ENCODE measurements at regions not wholly inside any gene's neighbourhood (a gene's known extent, or its start where the extent isn't known, plus 50 kb on each side); places are given as distances from the start of the nearest gene placed in this dataset.

DNA sequence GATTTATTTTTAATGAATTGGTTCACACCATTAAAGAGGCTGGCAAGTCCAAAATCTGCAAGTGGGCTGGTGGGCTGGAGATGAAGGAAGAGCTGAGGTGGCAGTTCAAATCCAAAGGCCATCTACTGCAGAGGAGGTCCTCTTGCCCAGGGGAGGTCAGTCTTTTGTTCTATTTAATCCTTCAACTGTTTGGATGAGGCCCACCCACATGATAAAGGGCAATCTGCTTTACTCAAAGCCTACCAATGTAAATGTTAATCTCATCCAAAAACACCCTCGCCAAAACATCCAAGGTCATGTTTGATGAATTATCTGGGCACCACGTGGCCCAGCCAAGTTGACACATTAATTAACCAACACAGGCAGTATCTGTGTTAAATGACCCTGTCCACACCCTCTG, 99.0 kb downstream of the RRAGC start:
- TF ChIP-seq, protein P1, sequence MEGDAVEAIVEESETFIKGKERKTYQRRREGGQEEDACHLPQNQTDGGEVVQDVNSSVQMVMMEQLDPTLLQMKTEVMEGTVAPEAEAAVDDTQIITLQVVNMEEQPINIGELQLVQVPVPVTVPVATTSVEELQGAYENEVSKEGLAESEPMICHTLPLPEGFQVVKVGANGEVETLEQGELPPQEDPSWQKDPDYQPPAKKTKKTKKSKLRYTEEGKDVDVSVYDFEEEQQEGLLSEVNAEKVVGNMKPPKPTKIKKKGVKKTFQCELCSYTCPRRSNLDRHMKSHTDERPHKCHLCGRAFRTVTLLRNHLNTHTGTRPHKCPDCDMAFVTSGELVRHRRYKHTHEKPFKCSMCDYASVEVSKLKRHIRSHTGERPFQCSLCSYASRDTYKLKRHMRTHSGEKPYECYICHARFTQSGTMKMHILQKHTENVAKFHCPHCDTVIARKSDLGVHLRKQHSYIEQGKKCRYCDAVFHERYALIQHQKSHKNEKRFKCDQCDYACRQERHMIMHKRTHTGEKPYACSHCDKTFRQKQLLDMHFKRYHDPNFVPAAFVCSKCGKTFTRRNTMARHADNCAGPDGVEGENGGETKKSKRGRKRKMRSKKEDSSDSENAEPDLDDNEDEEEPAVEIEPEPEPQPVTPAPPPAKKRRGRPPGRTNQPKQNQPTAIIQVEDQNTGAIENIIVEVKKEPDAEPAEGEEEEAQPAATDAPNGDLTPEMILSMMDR (IDR thresholded peaks at IDR 0.05), result no peak
- no peak for TF ChIP-seq POLR2A (IDR thresholded peaks at IDR 0.05)
- no peak for TF ChIP-seq EP300 (IDR thresholded peaks at IDR 0.05)
